ENCODE measurements at regions not wholly inside any gene's neighbourhood (a gene's known extent, or its start where the extent isn't known, plus 50 kb on each side); places are given as distances from the start of the nearest gene placed in this dataset.

GRCh38 chr2:121855510-121855909, 100.1 kb downstream of the TSN start:
- TF ChIP-seq CTCF (IDR thresholded peaks at IDR 0.05), result no peak
- TF ChIP-seq POLR2AphosphoS5 (IDR thresholded peaks at IDR 0.05), result no peak
- TF ChIP-seq POLR2A (IDR thresholded peaks at IDR 0.05), result no peak
